Progenitor cell of endocrine pancreas (in vitro differentiated cells): ENCODE measurements at regions not wholly inside any gene's neighbourhood (a gene's known extent, or its start where the extent isn't known, plus 50 kb on each side); places are given as distances from the start of the nearest gene placed in this dataset.

Source experiments
- DNase-seq: peaks from one replicate; pipeline ENCODE4 v3.0.0; 2021; ENCODE audit warnings: low spot score; ENCODE audit not compliant: unreplicated experiment
- H3K27ac Mint-ChIP-seq: 2 replicates; pipeline ENCODE4 v1.8.0; 2021; ENCODE audit warnings: mild to moderate bottlenecking, moderate library complexity, mixed read lengths
- H3K27me3 Mint-ChIP-seq: 2 replicates; pipeline ENCODE4 v1.8.0; 2021; ENCODE audit warnings: mixed read lengths
- H3K36me3 Mint-ChIP-seq: 2 replicates; pipeline ENCODE4 v1.8.0; 2022; ENCODE audit warnings: mixed read lengths; ENCODE audit not compliant: insufficient read depth
- H3K4me1 Mint-ChIP-seq: 2 replicates; pipeline ENCODE4 v1.8.0; 2021; ENCODE audit warnings: low read depth, mixed read lengths
- H3K4me3 Mint-ChIP-seq: 2 replicates; pipeline ENCODE4 v1.8.0; 2021; ENCODE audit warnings: low read depth, mild to moderate bottlenecking, moderate library complexity, mixed read lengths
- H3K9me3 Mint-ChIP-seq: 2 replicates; pipeline ENCODE4 v1.8.0; 2021; ENCODE audit warnings: low read depth, mixed read lengths
- CTCF ChIP-seq: fragments of 200-600 bp; sonication (generic); IDR thresholded peaks from one replicate; pipeline ENCODE4 v1.5.0; 2021; ENCODE audit warnings: antibody characterized with exemption, mild to moderate bottlenecking; ENCODE audit not compliant: unreplicated experiment

GRCh38 chr3:80278056-80278455, 510.3 kb upstream of the ROBO1 start:
- peaks cover 6% of the 10 kb centered on the region for H3K9me3 Mint-ChIP-seq

GRCh38 chr3:80275120-80275519, 507.3 kb upstream of the ROBO1 start:
- DNase-seq: no peak
- no peaks in the 10 kb centered on the region for H3K4me1 Mint-ChIP-seq
- no peaks in the 10 kb centered on the region for H3K27me3 Mint-ChIP-seq
- no peak overlapping the region for H3K4me3 Mint-ChIP-seq
- TF ChIP-seq CTCF: no peak
- no peaks in the 10 kb centered on the region for H3K36me3 Mint-ChIP-seq
- peaks cover 4% of the 10 kb centered on the region for H3K9me3 Mint-ChIP-seq
- H3K27ac Mint-ChIP-seq: no peak overlapping the region

More at GRCh38 chr3:80278056-80278455, 510.3 kb upstream of the ROBO1 start:
- Mint-ChIP-seq H3K27me3 (no peaks in the 10 kb centered on the region), H3K4me1 (no peaks in the 10 kb centered on the region), H3K36me3 (no peaks in the 10 kb centered on the region), H3K27ac (no peak overlapping the region), H3K4me3 (no peak overlapping the region)
- DNase-seq: no peak
- no peak for TF ChIP-seq CTCF

- no peak overlapping the region for H3K4me3 Mint-ChIP-seq
- no peaks in the 10 kb centered on the region for H3K36me3 Mint-ChIP-seq
- DNase-seq: no peak
- H3K9me3 Mint-ChIP-seq: peaks cover 4% of the 10 kb centered on the region
- peaks cover 1% of the 10 kb centered on the region for H3K4me1 Mint-ChIP-seq
- H3K27ac Mint-ChIP-seq: no peak overlapping the region
- H3K27me3 Mint-ChIP-seq: no peaks in the 10 kb centered on the region
- TF ChIP-seq CTCF: no peak
Measured at GRCh38 chr3:80263260-80263659, 495.5 kb upstream of the ROBO1 start.

- Mint-ChIP-seq H3K4me1 (peaks cover 1% of the 10 kb centered on the region), H3K36me3 (no peaks in the 10 kb centered on the region), H3K27me3 (no peaks in the 10 kb centered on the region), H3K27ac (no peak overlapping the region), H3K9me3 (peaks cover 4% of the 10 kb centered on the region), H3K4me3 (no peak overlapping the region)
- no peak for TF ChIP-seq CTCF
- no peak for DNase-seq
Measured at GRCh38 chr3:80261082-80261481, 493.3 kb upstream of the ROBO1 start.

GRCh38 chr3:80259736-80260135, 491.9 kb upstream of the ROBO1 start:
- Mint-ChIP-seq H3K27ac (no peak overlapping the region), H3K36me3 (no peaks in the 10 kb centered on the region), H3K4me1 (peaks cover 1% of the 10 kb centered on the region), H3K27me3 (no peaks in the 10 kb centered on the region), H3K9me3 (peaks cover 2% of the 10 kb centered on the region), H3K4me3 (no peak overlapping the region)
- TF ChIP-seq CTCF: no peak
- DNase-seq: no peak
